Colonic mucosa (tissue), 4 donors: ENCODE measurements at regions not wholly inside any gene's neighbourhood (a gene's known extent, or its start where the extent isn't known, plus 50 kb on each side); places are given as distances from the start of the nearest gene placed in this dataset.

ENCODE experiments used
- DNase-seq: peaks from one replicate; pipeline ENCODE4 v3.0.0-alpha.2; 2020
- H3K27ac ChIP-seq: fragments of 200-600 bp; one replicate; pipeline ENCODE4 v1.8.0; 2021
- H3K27me3 ChIP-seq: fragments of 200-600 bp; one replicate; pipeline ENCODE4 v1.8.0; 2021
- H3K36me3 ChIP-seq: fragments of 200-600 bp; one replicate; pipeline ENCODE4 v1.8.0; 2021
- H3K4me1 ChIP-seq: fragments of 200-600 bp; one replicate; pipeline ENCODE4 v1.8.0; 2021; ENCODE audit warnings: mild to moderate bottlenecking
- H3K4me3 ChIP-seq: fragments of 200-600 bp; one replicate; pipeline ENCODE4 v1.8.0; 2021
- H3K9ac ChIP-seq, 2 donors: one replicate each; pipeline ENCODE4 v1.7.0; 2013; ENCODE audit warnings: control low read depth in 2 of 2, low read depth in 2 of 2, low read length in 2 of 2
- H3K9me3 ChIP-seq: fragments of 200-600 bp; one replicate; pipeline ENCODE4 v1.8.0; 2021
- intact Hi-C: fragments of 100-400 bp; cut with DNase I; formaldehyde crosslinking; loops from one replicate; pipeline ENCODE4 v1.14.1; 2022
- TF ChIP-seq, protein P1 (sequence below): fragments of 200-600 bp; IDR thresholded peaks from one replicate; pipeline ENCODE4 v1.8.0; 2022; ENCODE audit warnings: antibody characterized with exemption, mild to moderate bottlenecking
- donor health status: healthy.
- donor health status: DM: no; HTN: no; CAD: no.
- donor health status: DM: no; HTN: no; CAD: no.

GRCh38 chr2:239586651-239587310 is 186.0 kb upstream of the HDAC4 start:
- no peak overlapping the region for H3K9ac ChIP-seq
- H3K27me3 ChIP-seq = no peaks in the 10 kb centered on the region
- TF ChIP-seq, protein P1, sequence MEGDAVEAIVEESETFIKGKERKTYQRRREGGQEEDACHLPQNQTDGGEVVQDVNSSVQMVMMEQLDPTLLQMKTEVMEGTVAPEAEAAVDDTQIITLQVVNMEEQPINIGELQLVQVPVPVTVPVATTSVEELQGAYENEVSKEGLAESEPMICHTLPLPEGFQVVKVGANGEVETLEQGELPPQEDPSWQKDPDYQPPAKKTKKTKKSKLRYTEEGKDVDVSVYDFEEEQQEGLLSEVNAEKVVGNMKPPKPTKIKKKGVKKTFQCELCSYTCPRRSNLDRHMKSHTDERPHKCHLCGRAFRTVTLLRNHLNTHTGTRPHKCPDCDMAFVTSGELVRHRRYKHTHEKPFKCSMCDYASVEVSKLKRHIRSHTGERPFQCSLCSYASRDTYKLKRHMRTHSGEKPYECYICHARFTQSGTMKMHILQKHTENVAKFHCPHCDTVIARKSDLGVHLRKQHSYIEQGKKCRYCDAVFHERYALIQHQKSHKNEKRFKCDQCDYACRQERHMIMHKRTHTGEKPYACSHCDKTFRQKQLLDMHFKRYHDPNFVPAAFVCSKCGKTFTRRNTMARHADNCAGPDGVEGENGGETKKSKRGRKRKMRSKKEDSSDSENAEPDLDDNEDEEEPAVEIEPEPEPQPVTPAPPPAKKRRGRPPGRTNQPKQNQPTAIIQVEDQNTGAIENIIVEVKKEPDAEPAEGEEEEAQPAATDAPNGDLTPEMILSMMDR = no peak
- H3K4me3 ChIP-seq = no peak overlapping the region
- no peaks in the 10 kb centered on the region for H3K4me1 ChIP-seq
- intact Hi-C loops = no loop called here
- no peaks in the 10 kb centered on the region for H3K36me3 ChIP-seq
- no peak for DNase-seq
- H3K9me3 ChIP-seq = no peaks in the 10 kb centered on the region
- H3K27ac ChIP-seq = no peak overlapping the region

DNA sequence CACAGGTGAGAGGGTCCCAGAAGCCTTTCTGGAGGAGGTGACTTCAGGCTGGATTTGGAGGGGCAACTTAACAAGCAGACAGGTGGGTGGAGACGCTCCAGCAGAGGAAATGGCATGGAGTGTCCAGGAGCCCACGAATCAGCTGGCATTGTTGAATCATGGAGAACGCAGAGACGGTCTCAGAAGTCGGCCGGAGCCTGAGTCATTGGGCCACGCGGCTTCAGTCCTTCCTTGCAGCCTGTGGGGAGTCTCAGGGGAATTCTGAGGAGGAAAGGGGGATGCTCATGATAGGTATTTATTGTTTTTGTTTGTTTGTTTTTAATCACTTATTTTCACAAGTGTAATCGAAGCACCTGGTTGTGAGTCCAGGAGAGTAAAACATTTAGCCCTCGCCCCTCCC is 184.6 kb upstream of the HDAC4 start:
- H3K4me1 ChIP-seq = no peaks in the 10 kb centered on the region
- no peaks in the 10 kb centered on the region for H3K36me3 ChIP-seq
- H3K9me3 ChIP-seq = no peaks in the 10 kb centered on the region
- no peaks in the 10 kb centered on the region for H3K27me3 ChIP-seq
- no peak overlapping the region for H3K27ac ChIP-seq
- H3K4me3 ChIP-seq = no peak overlapping the region
- TF ChIP-seq, protein P1 = no peak
- no peak for DNase-seq
- intact Hi-C loops = no loop called here
- H3K9ac ChIP-seq = no peak overlapping the region

- intact Hi-C loops = no loop called here
- no peak for DNase-seq
- H3K4me1 ChIP-seq = no peaks in the 10 kb centered on the region
- H3K9me3 ChIP-seq = no peaks in the 10 kb centered on the region
- H3K27me3 ChIP-seq = no peaks in the 10 kb centered on the region
- no peak overlapping the region for H3K27ac ChIP-seq
- no peak overlapping the region for H3K9ac ChIP-seq
- TF ChIP-seq, protein P1 = no peak
- H3K36me3 ChIP-seq = no peaks in the 10 kb centered on the region
- H3K4me3 ChIP-seq = no peak overlapping the region
Measured at GRCh38 chr2:239584986-239585385, 184.2 kb upstream of the HDAC4 start.

GRCh38 chr2:239583879-239584859 is 183.3 kb upstream of the HDAC4 start:
- no peak for DNase-seq
- Histone ChIP-seq H3K36me3 (no peaks in the 10 kb centered on the region), H3K9ac (no peak overlapping the region), H3K27ac (no peak overlapping the region), H3K9me3 (no peaks in the 10 kb centered on the region), H3K27me3 (no peaks in the 10 kb centered on the region), H3K4me3 (no peak overlapping the region), H3K4me1 (no peaks in the 10 kb centered on the region)
- intact Hi-C loops = no loop called here
- TF ChIP-seq, protein P1 = no peak

DNA sequence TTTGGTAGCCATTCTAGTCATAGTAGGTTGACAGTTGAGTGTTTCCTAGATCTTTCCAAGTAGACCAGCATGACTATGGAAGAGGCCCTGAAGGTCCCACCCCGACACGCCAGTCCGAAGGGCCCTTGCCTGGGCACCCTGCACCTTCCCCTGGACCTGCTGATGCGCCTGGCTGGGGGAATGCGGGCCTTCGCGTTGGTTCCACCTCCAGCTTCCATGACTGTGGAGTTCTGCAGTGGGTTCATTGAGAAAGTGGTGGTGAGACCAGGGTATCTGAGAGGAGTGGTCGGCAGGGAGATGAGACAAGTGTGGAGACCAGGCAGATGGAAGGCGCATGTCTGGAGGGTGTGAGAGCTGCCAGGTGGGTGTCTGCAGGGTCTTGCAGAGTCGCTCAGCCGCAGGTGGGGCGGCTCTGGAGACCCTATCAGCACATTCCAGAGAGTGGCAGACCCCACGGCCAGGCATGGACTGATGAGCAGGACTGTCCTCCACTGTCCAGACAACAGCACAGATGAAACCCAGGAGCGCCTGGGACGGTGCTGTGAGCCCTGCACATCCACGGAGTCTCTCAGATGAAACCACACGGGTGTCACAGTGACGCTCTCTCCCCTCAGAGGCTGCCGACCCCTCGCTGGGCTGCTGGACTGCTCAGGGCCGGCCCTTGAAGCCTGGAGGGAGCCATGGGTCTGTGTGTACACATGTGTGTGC is 182.5 kb upstream of the HDAC4 start:
- no peak overlapping the region for H3K4me3 ChIP-seq
- TF ChIP-seq, protein P1 = no peak
- H3K27me3 ChIP-seq = no peaks in the 10 kb centered on the region
- H3K4me1 ChIP-seq = no peaks in the 10 kb centered on the region
- no peak for DNase-seq
- no peaks in the 10 kb centered on the region for H3K36me3 ChIP-seq
- H3K9ac ChIP-seq = no peak overlapping the region
- H3K9me3 ChIP-seq = no peaks in the 10 kb centered on the region
- intact Hi-C loops = no loop called here
- no peak overlapping the region for H3K27ac ChIP-seq
